ENCODE measurements at regions not wholly inside any gene's neighbourhood (a gene's known extent, or its start where the extent isn't known, plus 50 kb on each side); places are given as distances from the start of the nearest gene placed in this dataset.

DNA sequence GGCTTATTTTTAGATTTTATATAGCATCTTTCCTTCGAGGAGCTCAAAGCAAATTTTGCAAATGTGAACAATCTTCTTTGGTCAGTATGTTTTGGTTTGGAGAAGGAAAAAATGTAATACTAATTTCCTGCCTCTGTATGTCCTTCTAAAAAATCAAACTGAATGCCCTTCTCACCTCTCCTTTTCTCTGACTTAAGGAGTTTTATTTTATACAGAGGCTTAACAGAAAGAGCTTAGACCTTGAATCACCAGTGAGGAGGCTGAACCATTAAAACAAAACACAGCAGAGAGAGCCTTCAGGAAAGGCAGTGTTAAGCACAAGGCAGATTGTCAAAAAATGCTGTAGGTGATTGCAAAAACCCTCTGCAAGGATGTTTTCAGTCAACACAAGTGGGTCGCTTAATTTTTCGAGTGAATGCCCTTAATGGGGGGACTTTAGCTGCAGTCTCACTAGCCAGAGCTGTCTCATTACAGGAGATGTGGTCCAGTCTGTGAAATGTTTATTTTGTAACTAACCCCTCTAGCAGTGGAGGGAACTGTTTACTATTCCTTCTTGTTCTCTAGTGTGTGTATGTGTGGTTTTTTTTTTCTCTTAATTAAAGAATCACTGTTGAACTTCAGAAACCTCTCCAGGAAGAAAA is 481.3 kb upstream of the CITED2 start:
- DNase-seq, result no peak
- no peaks in the 10 kb centered on the region for H3K9me3 ChIP-seq (replicated peaks; ENCODE audit: insufficient read depth, low read length)
- no peaks in the 10 kb centered on the region for H3K27me3 ChIP-seq (replicated peaks; ENCODE audit: insufficient read depth, low read length)
- H4K20me1 ChIP-seq (ENCODE audit: insufficient read depth, low read length), result no peaks in the 10 kb centered on the region
- no peak overlapping the region for H2AFZ ChIP-seq (ENCODE audit: low read length)
- H3K4me2 ChIP-seq (ENCODE audit: low read depth, low read length), result no peak overlapping the region
- no peaks in the 10 kb centered on the region for H3K79me2 ChIP-seq (ENCODE audit: low read length)
- H3K4me3 ChIP-seq (ENCODE audit: low read length), result no peak overlapping the region
- H3K36me3 ChIP-seq (replicated peaks; ENCODE audit: insufficient read depth, low read length), result no peaks in the 10 kb centered on the region
- H3F3A ChIP-seq (ENCODE audit: insufficient read depth, low read length), result no peaks in the 10 kb centered on the region
- no peaks in the 10 kb centered on the region for H3K4me1 ChIP-seq (ENCODE audit: low read length)
- H3K9ac ChIP-seq (ENCODE audit: low read length), result no peak overlapping the region
- H3K9me2 ChIP-seq (replicated peaks; ENCODE audit: insufficient read depth, low read length), result no peaks in the 10 kb centered on the region
- H3K27ac ChIP-seq (ENCODE audit: low read length), result no peak overlapping the region
- no peak for TF ChIP-seq EZH2phosphoT487 (IDR thresholded peaks at IDR 0.05; ENCODE audit: low read length)
- no peak for TF ChIP-seq EZH2 (optimal IDR thresholded peaks at IDR 0.05; ENCODE audit: low read depth, low read length)
- TF ChIP-seq CTCF (IDR thresholded peaks at IDR 0.05; ENCODE audit: low read length), result no peak

- H3K79me2 ChIP-seq (ENCODE audit: low read length), result no peaks in the 10 kb centered on the region
- H4K20me1 ChIP-seq (ENCODE audit: insufficient read depth, low read length), result no peaks in the 10 kb centered on the region
- no peaks in the 10 kb centered on the region for H3F3A ChIP-seq (ENCODE audit: insufficient read depth, low read length)
- no peaks in the 10 kb centered on the region for H3K9me2 ChIP-seq (replicated peaks; ENCODE audit: insufficient read depth, low read length)
- TF ChIP-seq CTCF (IDR thresholded peaks at IDR 0.05; ENCODE audit: low read length) (no peak), EZH2phosphoT487 (IDR thresholded peaks at IDR 0.05; ENCODE audit: low read length) (no peak), EZH2 (optimal IDR thresholded peaks at IDR 0.05; ENCODE audit: low read depth, low read length) (no peak)
- H2AFZ ChIP-seq (ENCODE audit: low read length), result no peak overlapping the region
- H3K9ac ChIP-seq (ENCODE audit: low read length), result no peak overlapping the region
- no peak overlapping the region for H3K27ac ChIP-seq (ENCODE audit: low read length)
- H3K36me3 ChIP-seq (replicated peaks; ENCODE audit: insufficient read depth, low read length), result no peaks in the 10 kb centered on the region
- H3K4me1 ChIP-seq (ENCODE audit: low read length), result no peaks in the 10 kb centered on the region
- no peak for DNase-seq
- no peaks in the 10 kb centered on the region for H3K9me3 ChIP-seq (replicated peaks; ENCODE audit: insufficient read depth, low read length)
- H3K27me3 ChIP-seq (replicated peaks; ENCODE audit: insufficient read depth, low read length), result no peaks in the 10 kb centered on the region
- H3K4me2 ChIP-seq (ENCODE audit: low read depth, low read length), result no peak overlapping the region
- no peak overlapping the region for H3K4me3 ChIP-seq (ENCODE audit: low read length)
These were observed 479.0 kb upstream of the CITED2 start for GRCh38 chr6:139853302-139853992.

- H3K4me1 ChIP-seq (ENCODE audit: low read length), result no peaks in the 10 kb centered on the region
- H3K27ac ChIP-seq (ENCODE audit: low read length), result no peak overlapping the region
- no peak overlapping the region for H3K4me2 ChIP-seq (ENCODE audit: low read depth, low read length)
- TF ChIP-seq EZH2 (optimal IDR thresholded peaks at IDR 0.05; ENCODE audit: low read depth, low read length), result no peak
- no peak for TF ChIP-seq CTCF (IDR thresholded peaks at IDR 0.05; ENCODE audit: low read length)
- no peak for TF ChIP-seq EZH2phosphoT487 (IDR thresholded peaks at IDR 0.05; ENCODE audit: low read length)
- DNase-seq, result no peak
- no peak overlapping the region for H3K9ac ChIP-seq (ENCODE audit: low read length)
- no peaks in the 10 kb centered on the region for H3K36me3 ChIP-seq (replicated peaks; ENCODE audit: insufficient read depth, low read length)
- no peaks in the 10 kb centered on the region for H3F3A ChIP-seq (ENCODE audit: insufficient read depth, low read length)
- H3K27me3 ChIP-seq (replicated peaks; ENCODE audit: insufficient read depth, low read length), result no peaks in the 10 kb centered on the region
- H3K9me3 ChIP-seq (replicated peaks; ENCODE audit: insufficient read depth, low read length), result no peaks in the 10 kb centered on the region
- no peak overlapping the region for H3K4me3 ChIP-seq (ENCODE audit: low read length)
- no peak overlapping the region for H2AFZ ChIP-seq (ENCODE audit: low read length)
- H3K79me2 ChIP-seq (ENCODE audit: low read length), result no peaks in the 10 kb centered on the region
- H4K20me1 ChIP-seq (ENCODE audit: insufficient read depth, low read length), result no peaks in the 10 kb centered on the region
- H3K9me2 ChIP-seq (replicated peaks; ENCODE audit: insufficient read depth, low read length), result no peaks in the 10 kb centered on the region
These were observed 478.2 kb upstream of the CITED2 start for GRCh38 chr6:139852488-139853140.
